Erythroblast (primary cell): ENCODE measurements at regions not wholly inside any gene's neighbourhood (a gene's known extent, or its start where the extent isn't known, plus 50 kb on each side); places are given as distances from the start of the nearest gene placed in this dataset.

ENCODE experiments used
- GATA1 ChIP-seq: IDR thresholded peaks from 2 replicates; pipeline ENCODE4 v1.6.1; 2011; ENCODE audit warnings: low read depth, mild to moderate bottlenecking, control low read depth, low read length, moderate library complexity
- POLR2A ChIP-seq: IDR thresholded peaks from 2 replicates; pipeline ENCODE4 v1.6.1; 2011; ENCODE audit warnings: mild to moderate bottlenecking, low read length

GRCh38 chr2:33730193-33730592 is 131.1 kb upstream of the FAM98A start:
- no peak for TF ChIP-seq POLR2A
- TF ChIP-seq GATA1 = no peak
